Breast epithelium (tissue), 3 donors: ENCODE measurements at regions not wholly inside any gene's neighbourhood (a gene's known extent, or its start where the extent isn't known, plus 50 kb on each side); places are given as distances from the start of the nearest gene placed in this dataset.

ENCODE experiments used
- CTCF ChIP-seq, 3 donors: fragments of 450-650 bp; IDR thresholded peaks; one replicate each; pipeline ENCODE4 v1.5.1; 2016 to 2017; ENCODE audit warnings: antibody characterized with exemption in 3 of 3, mild to moderate bottlenecking in 3 of 3, moderate library complexity in 3 of 3
- POLR2A ChIP-seq: fragments of 450-650 bp; IDR thresholded peaks from one replicate; pipeline ENCODE4 v1.6.1; 2016; ENCODE audit warnings: antibody characterized with exemption, mild to moderate bottlenecking, moderate library complexity

- TF ChIP-seq CTCF (IDR thresholded peaks at IDR 0.05): no peak
- TF ChIP-seq POLR2A: no peak
These were observed 1587.7 kb upstream of the ACO1 start for GRCh38 chr9:30796764-30797163.
